Neural cell (in vitro differentiated cells): ENCODE measurements at regions not wholly inside any gene's neighbourhood (a gene's known extent, or its start where the extent isn't known, plus 50 kb on each side); places are given as distances from the start of the nearest gene placed in this dataset.

ENCODE experiments used
- H2AFZ ChIP-seq: fragments of 200-600, 300-800 bp; sonication (generic), shearing (Covaris generic); 2 replicates; pipeline ENCODE4 v1.6.0; 2014; ENCODE audit warnings: low read depth, mild to moderate bottlenecking, antibody characterized with exemption, low read length, moderate library complexity
- H3F3A ChIP-seq: fragments of 200-600 bp; shearing (Covaris generic); 2 replicates; pipeline ENCODE4 v1.6.1; 2016; ENCODE audit warnings: mild to moderate bottlenecking, moderate library complexity, mixed read lengths, antibody characterized with exemption, low read length; ENCODE audit not compliant: insufficient read depth, poor library complexity, severe bottlenecking
- H3K27ac ChIP-seq: fragments of 200-600, 300-800 bp; sonication (generic), shearing (Covaris generic); 2 replicates; pipeline ENCODE4 v1.5.1; 2014; ENCODE audit warnings: mild to moderate bottlenecking, low read length, moderate library complexity
- H3K27me3 ChIP-seq: fragments of 300-800, 200-600 bp; sonication (generic), shearing (Covaris generic); 2 replicates; pipeline ENCODE4 v1.6.0; 2014; ENCODE audit warnings: mild to moderate bottlenecking, low read depth, low read length, moderate library complexity; ENCODE audit not compliant: insufficient read depth
- H3K36me3 ChIP-seq: fragments of 300-800, 200-600 bp; sonication (generic), shearing (Covaris generic); 2 replicates; pipeline ENCODE4 v1.5.1; 2014; ENCODE audit warnings: mild to moderate bottlenecking, antibody characterized with exemption, low read length, moderate library complexity; ENCODE audit not compliant: insufficient read depth
- H3K4me2 ChIP-seq: fragments of 300-800, 200-600 bp; sonication (generic), shearing (Covaris generic); 2 replicates; pipeline ENCODE4 v1.6.0; 2014; ENCODE audit warnings: mild to moderate bottlenecking, low read length
- H3K4me3 ChIP-seq: fragments of 300-800, 200-600 bp; sonication (generic), shearing (Covaris generic); 2 replicates; pipeline ENCODE4 v1.5.1; 2014; ENCODE audit warnings: mild to moderate bottlenecking, low read length, moderate library complexity
- H3K79me2 ChIP-seq: fragments of 200-600 bp; shearing (Covaris generic); replicated peaks from 2 replicates; pipeline ENCODE4 v1.6.0; 2014; ENCODE audit warnings: mild to moderate bottlenecking, low read length, moderate library complexity; ENCODE audit not compliant: insufficient read depth
- H3K9ac ChIP-seq: fragments of 300-800, 200-600 bp; sonication (generic), shearing (Covaris generic); 2 replicates; pipeline ENCODE4 v1.6.1; 2016; ENCODE audit warnings: mild to moderate bottlenecking, low read length, mixed read lengths
- H3K9me2 ChIP-seq: fragments of 200-600 bp; shearing (Covaris generic); 2 replicates; pipeline ENCODE4 v1.6.1; 2016; ENCODE audit warnings: mild to moderate bottlenecking, low read length, mixed read lengths; ENCODE audit not compliant: insufficient read depth
- H3K9me3 ChIP-seq: fragments of 200-600, 300-800 bp; sonication (generic), shearing (Covaris generic); 2 replicates; pipeline ENCODE4 v1.6.1; 2016; ENCODE audit warnings: mild to moderate bottlenecking, mixed run types, low read length, moderate library complexity, mixed read lengths
- H4K20me1 ChIP-seq: fragments of 200-600 bp; shearing (Covaris generic); 2 replicates; pipeline ENCODE4 v1.6.1; 2016; ENCODE audit warnings: mild to moderate bottlenecking, mixed run types; ENCODE audit not compliant: insufficient read depth
- CTCF ChIP-seq: fragments of 450-650 bp; IDR thresholded peaks from 2 replicates; pipeline ENCODE4 v1.5.1; 2014; ENCODE audit warnings: antibody characterized with exemption, mild to moderate bottlenecking, moderate library complexity; ENCODE audit not compliant: poor library complexity, severe bottlenecking
- EP300 ChIP-seq: fragments of 450-650 bp; conservative IDR thresholded peaks from 2 replicates; pipeline ENCODE4 v1.6.1; 2014; ENCODE audit warnings: antibody characterized with exemption, mild to moderate bottlenecking, moderate library complexity; ENCODE audit not compliant: poor library complexity, severe bottlenecking
- EZH2 ChIP-seq: fragments of 200-600, 300-800 bp; shearing (Covaris generic), sonication (generic); IDR thresholded peaks from 2 replicates; pipeline ENCODE4 v1.6.1; 2014; ENCODE audit warnings: antibody characterized with exemption, low read length, borderline replicate concordance, mild to moderate bottlenecking; ENCODE audit not compliant: insufficient read depth, poor library complexity, severe bottlenecking
- MXI1 ChIP-seq: fragments of 450-650 bp; conservative IDR thresholded peaks from 2 replicates; pipeline ENCODE4 v1.6.1; 2014; ENCODE audit warnings: antibody characterized with exemption, mild to moderate bottlenecking; ENCODE audit not compliant: poor library complexity, severe bottlenecking
- POLR2AphosphoS5 ChIP-seq: IDR thresholded peaks from 2 replicates; pipeline ENCODE4 v1.6.1; 2012
- RAD21 ChIP-seq: fragments of 450-650 bp; conservative IDR thresholded peaks from 2 replicates; pipeline ENCODE4 v1.6.1; 2014; ENCODE audit warnings: antibody characterized with exemption, mild to moderate bottlenecking, moderate library complexity
- SMC3 ChIP-seq: fragments of 450-650 bp; conservative IDR thresholded peaks from 2 replicates; pipeline ENCODE4 v1.6.1; 2014; ENCODE audit warnings: antibody characterized with exemption, mild to moderate bottlenecking, moderate library complexity; ENCODE audit not compliant: poor library complexity
- TAF1 ChIP-seq: IDR thresholded peaks from 2 replicates; pipeline ENCODE4 v1.6.1; 2012; ENCODE audit warnings: low read depth
- TF ChIP-seq, protein P1 (sequence below): IDR thresholded peaks from 2 replicates; pipeline ENCODE4 v1.6.1; 2012; ENCODE audit warnings: borderline replicate concordance

- Histone ChIP-seq H3K27ac (no peak overlapping the region), H2AFZ (no peak overlapping the region), H3K79me2 (no peaks in the 10 kb centered on the region), H3F3A (no peaks in the 10 kb centered on the region), H4K20me1 (no peaks in the 10 kb centered on the region), H3K9ac (no peak overlapping the region), H3K4me3 (no peak overlapping the region), H3K27me3 (no peaks in the 10 kb centered on the region), H3K36me3 (no peaks in the 10 kb centered on the region), H3K9me2 (no peaks in the 10 kb centered on the region), H3K9me3 (no peaks in the 10 kb centered on the region), H3K4me2 (no peak overlapping the region)
- TF ChIP-seq, protein P1, sequence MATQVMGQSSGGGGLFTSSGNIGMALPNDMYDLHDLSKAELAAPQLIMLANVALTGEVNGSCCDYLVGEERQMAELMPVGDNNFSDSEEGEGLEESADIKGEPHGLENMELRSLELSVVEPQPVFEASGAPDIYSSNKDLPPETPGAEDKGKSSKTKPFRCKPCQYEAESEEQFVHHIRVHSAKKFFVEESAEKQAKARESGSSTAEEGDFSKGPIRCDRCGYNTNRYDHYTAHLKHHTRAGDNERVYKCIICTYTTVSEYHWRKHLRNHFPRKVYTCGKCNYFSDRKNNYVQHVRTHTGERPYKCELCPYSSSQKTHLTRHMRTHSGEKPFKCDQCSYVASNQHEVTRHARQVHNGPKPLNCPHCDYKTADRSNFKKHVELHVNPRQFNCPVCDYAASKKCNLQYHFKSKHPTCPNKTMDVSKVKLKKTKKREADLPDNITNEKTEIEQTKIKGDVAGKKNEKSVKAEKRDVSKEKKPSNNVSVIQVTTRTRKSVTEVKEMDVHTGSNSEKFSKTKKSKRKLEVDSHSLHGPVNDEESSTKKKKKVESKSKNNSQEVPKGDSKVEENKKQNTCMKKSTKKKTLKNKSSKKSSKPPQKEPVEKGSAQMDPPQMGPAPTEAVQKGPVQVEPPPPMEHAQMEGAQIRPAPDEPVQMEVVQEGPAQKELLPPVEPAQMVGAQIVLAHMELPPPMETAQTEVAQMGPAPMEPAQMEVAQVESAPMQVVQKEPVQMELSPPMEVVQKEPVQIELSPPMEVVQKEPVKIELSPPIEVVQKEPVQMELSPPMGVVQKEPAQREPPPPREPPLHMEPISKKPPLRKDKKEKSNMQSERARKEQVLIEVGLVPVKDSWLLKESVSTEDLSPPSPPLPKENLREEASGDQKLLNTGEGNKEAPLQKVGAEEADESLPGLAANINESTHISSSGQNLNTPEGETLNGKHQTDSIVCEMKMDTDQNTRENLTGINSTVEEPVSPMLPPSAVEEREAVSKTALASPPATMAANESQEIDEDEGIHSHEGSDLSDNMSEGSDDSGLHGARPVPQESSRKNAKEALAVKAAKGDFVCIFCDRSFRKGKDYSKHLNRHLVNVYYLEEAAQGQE: no peak
Measured at GRCh38 chr18:51753365-51754057, 556.0 kb upstream of the MEX3C start.

DNA sequence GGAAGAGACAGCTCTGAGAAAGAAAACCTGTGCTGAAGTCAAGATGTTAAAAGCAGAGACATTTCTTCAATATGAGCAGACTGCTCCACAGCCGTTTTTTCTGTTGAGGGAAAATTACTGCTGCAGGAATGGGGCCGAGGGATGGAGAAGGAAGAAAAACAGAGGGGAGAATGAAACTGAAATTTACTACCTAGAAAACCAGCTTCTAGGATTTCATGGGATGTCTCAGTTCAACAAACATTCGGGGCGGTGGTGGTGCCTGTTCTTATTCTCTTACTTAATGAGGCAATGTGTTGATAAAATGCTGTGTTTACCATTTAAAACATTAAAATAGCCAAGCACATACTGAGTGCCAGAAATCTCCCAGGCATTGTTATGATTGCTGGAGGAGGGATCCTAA lies 557.1 kb upstream of the MEX3C start:
- no peaks in the 10 kb centered on the region for H3K79me2 ChIP-seq
- H4K20me1 ChIP-seq: no peaks in the 10 kb centered on the region
- no peak overlapping the region for H3K27ac ChIP-seq
- H3K9ac ChIP-seq: no peak overlapping the region
- no peaks in the 10 kb centered on the region for H3K36me3 ChIP-seq
- H3F3A ChIP-seq: no peaks in the 10 kb centered on the region
- no peaks in the 10 kb centered on the region for H3K27me3 ChIP-seq
- H3K9me2 ChIP-seq: no peaks in the 10 kb centered on the region
- TF ChIP-seq MXI1: no peak
- no peak for TF ChIP-seq POLR2AphosphoS5
- no peak for TF ChIP-seq RAD21
- TF ChIP-seq TAF1: no peak
- TF ChIP-seq, protein P1: no peak
- no peak for TF ChIP-seq EP300
- TF ChIP-seq SMC3: no peak
- no peak for TF ChIP-seq CTCF
- no peak for TF ChIP-seq EZH2
- H3K4me3 ChIP-seq: no peak overlapping the region
- no peak overlapping the region for H2AFZ ChIP-seq
- H3K4me2 ChIP-seq: no peak overlapping the region
- no peaks in the 10 kb centered on the region for H3K9me3 ChIP-seq
